ENCODE measurements at regions not wholly inside any gene's neighbourhood (a gene's known extent, or its start where the extent isn't known, plus 50 kb on each side); places are given as distances from the start of the nearest gene placed in this dataset.

DNA sequence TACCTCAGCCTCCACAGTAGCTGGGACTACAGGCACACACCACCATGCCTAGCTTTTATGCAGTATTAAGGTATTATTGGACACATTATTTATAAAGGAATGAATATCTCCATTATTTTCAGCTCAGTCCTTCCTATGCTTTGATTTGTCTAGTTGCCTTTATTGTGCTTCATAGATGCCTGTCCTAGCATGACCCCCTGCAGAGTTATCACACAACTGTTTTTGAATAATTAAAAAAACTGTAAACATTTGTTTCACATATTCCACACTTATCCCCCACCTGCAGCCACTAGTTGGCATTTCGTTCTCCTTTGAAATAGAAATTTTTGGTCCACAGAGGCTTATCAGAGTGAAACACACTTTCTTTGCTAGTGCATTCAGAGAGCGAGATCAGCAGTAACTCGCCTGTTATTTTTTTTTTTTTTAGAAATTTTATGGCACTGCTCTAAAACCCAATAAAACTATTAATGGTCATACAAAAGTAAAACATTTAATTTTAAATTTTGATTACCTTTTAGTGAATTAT, 151.8 kb upstream of the RASA1 start:
- TF ChIP-seq, protein P1, sequence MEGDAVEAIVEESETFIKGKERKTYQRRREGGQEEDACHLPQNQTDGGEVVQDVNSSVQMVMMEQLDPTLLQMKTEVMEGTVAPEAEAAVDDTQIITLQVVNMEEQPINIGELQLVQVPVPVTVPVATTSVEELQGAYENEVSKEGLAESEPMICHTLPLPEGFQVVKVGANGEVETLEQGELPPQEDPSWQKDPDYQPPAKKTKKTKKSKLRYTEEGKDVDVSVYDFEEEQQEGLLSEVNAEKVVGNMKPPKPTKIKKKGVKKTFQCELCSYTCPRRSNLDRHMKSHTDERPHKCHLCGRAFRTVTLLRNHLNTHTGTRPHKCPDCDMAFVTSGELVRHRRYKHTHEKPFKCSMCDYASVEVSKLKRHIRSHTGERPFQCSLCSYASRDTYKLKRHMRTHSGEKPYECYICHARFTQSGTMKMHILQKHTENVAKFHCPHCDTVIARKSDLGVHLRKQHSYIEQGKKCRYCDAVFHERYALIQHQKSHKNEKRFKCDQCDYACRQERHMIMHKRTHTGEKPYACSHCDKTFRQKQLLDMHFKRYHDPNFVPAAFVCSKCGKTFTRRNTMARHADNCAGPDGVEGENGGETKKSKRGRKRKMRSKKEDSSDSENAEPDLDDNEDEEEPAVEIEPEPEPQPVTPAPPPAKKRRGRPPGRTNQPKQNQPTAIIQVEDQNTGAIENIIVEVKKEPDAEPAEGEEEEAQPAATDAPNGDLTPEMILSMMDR (conservative IDR thresholded peaks at IDR 0.05; ENCODE audit: low read depth, low read length), result no peak
- no peak overlapping the region for H3K4me3 ChIP-seq (ENCODE audit: low read depth, low read length)
- no peak for DNase-seq (ENCODE audit: low read depth)

GRCh38 chr5:87116825-87117512, 150.7 kb upstream of the RASA1 start:
- TF ChIP-seq, protein P1 (conservative IDR thresholded peaks at IDR 0.05; ENCODE audit: low read depth, low read length), result no peak
- H3K4me3 ChIP-seq (ENCODE audit: low read depth, low read length), result no peak overlapping the region
- DNase-seq (ENCODE audit: low read depth), result no peak

- no peak overlapping the region for H3K4me3 ChIP-seq (ENCODE audit: low read depth, low read length)
- TF ChIP-seq, protein P1 (conservative IDR thresholded peaks at IDR 0.05; ENCODE audit: low read depth, low read length), result no peak
- DNase-seq (ENCODE audit: low read depth), result no peak
These were observed 148.1 kb upstream of the RASA1 start for GRCh38 chr5:87119588-87119987.

DNA sequence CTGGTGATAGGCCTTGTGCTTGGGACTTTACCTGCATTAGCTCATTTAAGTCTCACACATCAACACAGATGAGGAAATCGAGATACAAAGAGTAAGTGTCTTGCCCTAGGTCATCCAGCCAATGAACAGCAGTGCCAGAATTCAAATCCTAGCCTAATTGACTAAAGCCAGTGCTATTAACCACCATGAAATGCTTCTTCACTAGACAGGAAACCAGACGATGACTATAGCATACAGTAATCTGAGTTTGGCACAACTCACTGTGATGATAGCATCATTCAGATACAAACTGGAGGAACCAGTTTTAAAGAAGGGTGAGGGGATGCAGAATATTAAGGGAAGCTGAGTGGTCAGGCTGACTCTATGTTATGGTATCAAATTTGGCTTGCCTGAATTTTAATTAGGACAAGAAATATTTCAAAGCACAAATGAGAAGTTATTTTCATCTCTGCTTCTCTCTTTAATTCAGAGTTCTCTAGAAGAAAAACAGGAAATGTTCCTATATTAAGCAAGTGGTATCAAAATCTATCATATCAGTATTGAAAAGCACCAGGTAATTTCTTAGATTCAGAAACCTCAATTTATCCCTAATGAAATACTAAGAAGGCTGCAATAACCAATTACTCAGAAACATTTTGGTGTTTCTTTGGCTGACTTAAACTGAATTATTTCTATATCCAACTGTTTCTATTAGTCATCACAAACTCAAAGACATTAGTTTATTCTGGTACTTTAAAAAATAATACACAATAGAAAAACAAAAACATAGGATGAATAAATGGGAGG, 147.0 kb upstream of the RASA1 start:
- H3K4me3 ChIP-seq (ENCODE audit: low read depth, low read length), result no peak overlapping the region
- DNase-seq (ENCODE audit: low read depth), result peak; percentile 74
- TF ChIP-seq, protein P1 (conservative IDR thresholded peaks at IDR 0.05; ENCODE audit: low read depth, low read length), result no peak

GRCh38 chr5:87121304-87122150, 146.2 kb upstream of the RASA1 start:
- H3K4me3 ChIP-seq (ENCODE audit: low read depth, low read length), result no peak overlapping the region
- TF ChIP-seq, protein P1 (conservative IDR thresholded peaks at IDR 0.05; ENCODE audit: low read depth, low read length), result no peak
- DNase-seq (ENCODE audit: low read depth), result peak; percentile 66

DNA sequence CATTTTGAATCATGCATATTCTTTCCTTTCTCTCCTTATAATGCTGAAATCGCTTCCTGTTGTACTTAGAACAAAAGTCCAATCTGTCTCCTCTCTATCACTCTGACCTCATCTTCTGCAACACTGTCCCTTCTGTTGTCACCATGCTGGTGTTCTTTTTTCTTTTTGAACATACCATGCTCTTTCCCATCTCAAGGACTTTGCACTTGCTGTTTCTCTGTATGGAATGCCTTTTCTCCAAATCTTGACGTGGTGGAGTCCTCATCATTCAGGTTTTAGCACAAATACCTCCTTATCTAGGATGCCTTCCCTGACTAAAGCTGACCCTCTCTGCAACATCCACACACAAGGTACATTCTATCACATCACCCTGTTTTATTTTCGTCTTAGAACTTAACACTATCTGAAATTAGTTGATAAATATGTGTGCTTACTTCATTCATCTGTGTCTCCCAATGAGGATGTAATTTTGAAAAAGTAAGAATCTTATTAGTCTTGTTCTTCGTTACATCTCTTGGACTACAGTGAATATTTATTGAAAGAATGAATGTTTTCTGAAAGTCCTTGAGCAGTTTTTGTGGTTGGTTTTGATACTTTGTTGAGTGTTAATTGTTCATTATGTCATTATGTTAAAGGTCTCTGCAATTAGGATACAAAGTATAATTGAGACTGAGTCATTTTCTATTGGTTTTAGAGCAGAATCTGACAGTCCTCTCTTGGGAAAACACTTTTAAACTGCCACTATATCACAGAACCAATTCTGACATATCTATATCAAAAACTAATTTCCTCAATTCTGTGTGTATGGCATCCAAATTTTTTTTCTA, 145.3 kb upstream of the RASA1 start:
- TF ChIP-seq, protein P1 (conservative IDR thresholded peaks at IDR 0.05; ENCODE audit: low read depth, low read length), result no peak
- no peak for DNase-seq (ENCODE audit: low read depth)
- H3K4me3 ChIP-seq (ENCODE audit: low read depth, low read length), result no peak overlapping the region
